ENCODE measurements at regions not wholly inside any gene's neighbourhood (a gene's known extent, or its start where the extent isn't known, plus 50 kb on each side); places are given as distances from the start of the nearest gene placed in this dataset.

- no peak for DNase-seq
- intact Hi-C loops (cut with DNase I; ENCODE audit: low total_unique reads), result no loop called here
- Histone ChIP-seq H3K4me3 (no peak overlapping the region), H3K27me3 (no peaks in the 10 kb centered on the region), H3K36me3 (no peaks in the 10 kb centered on the region), H3K27ac (no peak overlapping the region), H3K4me1 (no peaks in the 10 kb centered on the region), H3K9me3 (no peaks in the 10 kb centered on the region)
- TF ChIP-seq POLR2A (IDR thresholded peaks at IDR 0.05), result no peak
- TF ChIP-seq, protein P1, sequence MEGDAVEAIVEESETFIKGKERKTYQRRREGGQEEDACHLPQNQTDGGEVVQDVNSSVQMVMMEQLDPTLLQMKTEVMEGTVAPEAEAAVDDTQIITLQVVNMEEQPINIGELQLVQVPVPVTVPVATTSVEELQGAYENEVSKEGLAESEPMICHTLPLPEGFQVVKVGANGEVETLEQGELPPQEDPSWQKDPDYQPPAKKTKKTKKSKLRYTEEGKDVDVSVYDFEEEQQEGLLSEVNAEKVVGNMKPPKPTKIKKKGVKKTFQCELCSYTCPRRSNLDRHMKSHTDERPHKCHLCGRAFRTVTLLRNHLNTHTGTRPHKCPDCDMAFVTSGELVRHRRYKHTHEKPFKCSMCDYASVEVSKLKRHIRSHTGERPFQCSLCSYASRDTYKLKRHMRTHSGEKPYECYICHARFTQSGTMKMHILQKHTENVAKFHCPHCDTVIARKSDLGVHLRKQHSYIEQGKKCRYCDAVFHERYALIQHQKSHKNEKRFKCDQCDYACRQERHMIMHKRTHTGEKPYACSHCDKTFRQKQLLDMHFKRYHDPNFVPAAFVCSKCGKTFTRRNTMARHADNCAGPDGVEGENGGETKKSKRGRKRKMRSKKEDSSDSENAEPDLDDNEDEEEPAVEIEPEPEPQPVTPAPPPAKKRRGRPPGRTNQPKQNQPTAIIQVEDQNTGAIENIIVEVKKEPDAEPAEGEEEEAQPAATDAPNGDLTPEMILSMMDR (IDR thresholded peaks at IDR 0.05), result no peak
Observed at GRCh38 chr6:113486199-113486598, 370.9 kb upstream of the MARCKS start.

DNA sequence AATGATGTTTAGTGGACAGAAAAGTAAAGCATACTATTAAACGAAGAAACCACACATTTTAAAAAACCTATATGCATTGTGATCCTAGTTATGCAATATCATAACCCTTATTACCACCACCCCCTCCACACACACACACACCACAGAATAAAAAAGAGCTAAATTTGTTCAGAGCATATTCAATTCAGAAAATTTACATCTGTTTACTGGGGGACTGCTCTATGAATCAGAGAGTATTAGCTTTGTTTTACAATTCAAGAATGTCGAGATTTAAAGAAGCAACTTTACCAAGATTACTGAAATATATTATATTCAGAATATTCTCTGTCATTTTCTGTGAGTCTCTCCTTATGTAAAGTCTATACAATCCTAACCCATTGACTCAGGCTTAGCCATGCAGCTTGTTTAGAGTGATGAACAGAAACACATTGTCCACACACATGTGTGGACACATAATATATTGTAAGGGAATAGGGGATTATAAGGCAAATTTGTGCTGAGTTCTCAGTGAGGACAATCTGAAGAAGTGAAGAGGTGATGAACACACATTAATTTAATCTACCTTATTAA is 369.6 kb upstream of the MARCKS start:
- Histone ChIP-seq H3K9me3 (no peaks in the 10 kb centered on the region), H3K27me3 (no peaks in the 10 kb centered on the region), H3K27ac (no peak overlapping the region), H3K4me1 (no peaks in the 10 kb centered on the region), H3K36me3 (no peaks in the 10 kb centered on the region), H3K4me3 (no peak overlapping the region)
- no peak for TF ChIP-seq POLR2A (IDR thresholded peaks at IDR 0.05)
- TF ChIP-seq, protein P1 (IDR thresholded peaks at IDR 0.05), result no peak
- no peak for DNase-seq
- intact Hi-C loops (cut with DNase I; ENCODE audit: low total_unique reads), result no loop called here

DNA sequence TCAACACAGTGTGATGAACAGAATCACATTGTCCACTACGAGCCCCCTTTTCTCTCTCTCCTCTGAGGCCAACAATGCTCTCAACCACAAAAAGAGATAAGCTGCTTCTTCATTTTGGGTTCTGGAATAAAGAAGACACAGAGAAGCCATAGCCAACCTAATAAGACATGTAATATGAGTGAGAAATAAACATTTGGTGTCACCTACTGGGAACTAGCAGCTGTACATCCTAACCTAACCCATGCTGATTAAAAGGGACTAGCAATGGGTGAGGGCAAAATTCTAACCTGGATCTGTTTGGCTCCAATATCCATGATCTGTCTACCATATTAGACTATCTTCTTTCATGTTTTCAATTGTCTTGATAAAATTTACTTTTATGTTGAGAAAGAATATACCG is 369.1 kb upstream of the MARCKS start:
- H3K27ac ChIP-seq, result no peak overlapping the region
- DNase-seq, result no peak
- H3K36me3 ChIP-seq, result no peaks in the 10 kb centered on the region
- H3K9me3 ChIP-seq, result no peaks in the 10 kb centered on the region
- no peaks in the 10 kb centered on the region for H3K27me3 ChIP-seq
- TF ChIP-seq, protein P1 (IDR thresholded peaks at IDR 0.05), result no peak
- no peak for TF ChIP-seq POLR2A (IDR thresholded peaks at IDR 0.05)
- H3K4me3 ChIP-seq, result no peak overlapping the region
- intact Hi-C loops (cut with DNase I; ENCODE audit: low total_unique reads), result no loop called here
- H3K4me1 ChIP-seq, result no peaks in the 10 kb centered on the region

- intact Hi-C loops (cut with DNase I; ENCODE audit: low total_unique reads), result no loop called here
- Histone ChIP-seq H3K27me3 (no peaks in the 10 kb centered on the region), H3K4me1 (no peaks in the 10 kb centered on the region), H3K27ac (peak overlapping the region in 1 of 2 donors; percentile 2), H3K9me3 (no peaks in the 10 kb centered on the region), H3K36me3 (no peaks in the 10 kb centered on the region), H3K4me3 (no peak overlapping the region)
- DNase-seq, result no peak
- TF ChIP-seq POLR2A (IDR thresholded peaks at IDR 0.05), result no peak
- TF ChIP-seq, protein P1 (IDR thresholded peaks at IDR 0.05), result no peak
Observed at GRCh38 chr6:113488812-113489685, 368.1 kb upstream of the MARCKS start.
